CD4-positive, alpha-beta T cell (primary cell): ENCODE measurements at regions not wholly inside any gene's neighbourhood (a gene's known extent, or its start where the extent isn't known, plus 50 kb on each side); places are given as distances from the start of the nearest gene placed in this dataset.

ENCODE experiments used
- ATAC-seq: fragments of 200-7000 bp; cut with Tn5 transposase; one replicate; pipeline ENCODE4 v1.10.0; 2022; ENCODE audit warnings: mild to moderate bottlenecking; ENCODE audit not compliant: poor library complexity
- CTCF ChIA-PET: fragments of 350-600 bp; sonication (Branson Sonifier 250); formaldehyde crosslinking; loops from one replicate; lab custom pipeline; 2021; ENCODE audit warnings: antibody characterized with exemption, inconsistent platforms; lab: Charles Lee
- POLR2A ChIA-PET: fragments of 350-600 bp; sonication (Branson Sonifier 250); formaldehyde crosslinking; loops from one replicate; lab custom pipeline; 2021; ENCODE audit warnings: antibody characterized with exemption, inconsistent platforms; lab: Charles Lee
- DNase-seq, 14 experiments: peaks; one replicate each; pipeline ENCODE4 v3.0.0-alpha.2; 2013 to 2020; ENCODE audit warnings: mixed read lengths in 2 of 14
- H3K27ac ChIP-seq, 2 donors: one replicate each; pipeline versions ENCODE4 v1.5.1 to v1.7.0; 2013; ENCODE audit warnings: low read length in 2 of 2, low read depth in 1 of 2, mild to moderate bottlenecking in 1 of 2
- H3K27me3 ChIP-seq, 2 experiments: 1 replicate in 1 of 2; 2 replicates in 1 of 2; pipeline versions ENCODE4 v1.6.1 to v1.7.0; 2013; ENCODE audit warnings: low read length in 2 of 2, control low read depth in 1 of 2, mild to moderate bottlenecking in 1 of 2, moderate library complexity in 1 of 2; ENCODE audit not compliant: insufficient read depth in 2 of 2, control insufficient read depth in 1 of 2
- H3K36me3 ChIP-seq: one replicate; pipeline ENCODE4 v1.6.1; 2013; ENCODE audit warnings: low read length, control low read depth; ENCODE audit not compliant: insufficient read depth
- H3K4me1 ChIP-seq: one replicate; pipeline ENCODE4 v1.6.1; 2013; ENCODE audit warnings: low read length, control low read depth; ENCODE audit not compliant: insufficient read depth
- H3K4me3 ChIP-seq: one replicate; pipeline ENCODE4 v1.5.1; 2013; ENCODE audit warnings: mild to moderate bottlenecking, low read length, moderate library complexity
- H3K9me3 ChIP-seq, 2 experiments: 1 replicate in 1 of 2; 2 replicates in 1 of 2; pipeline versions ENCODE4 v1.6.1 to v1.7.0; 2013; ENCODE audit warnings: low read length in 2 of 2, mild to moderate bottlenecking in 2 of 2, control low read depth in 1 of 2, moderate library complexity in 1 of 2; ENCODE audit not compliant: control insufficient read depth in 1 of 2, insufficient read depth in 1 of 2
- H3K27ac Mint-ChIP-seq: one replicate; pipeline ENCODE4 v1.8.0; 2020; ENCODE audit warnings: mixed read lengths
- H3K27me3 Mint-ChIP-seq: one replicate; pipeline ENCODE4 v1.8.0; 2021; ENCODE audit warnings: mixed read lengths
- H3K36me3 Mint-ChIP-seq: one replicate; pipeline ENCODE4 v1.8.0; 2021; ENCODE audit warnings: low read depth, mixed read lengths
- H3K4me1 Mint-ChIP-seq: one replicate; pipeline ENCODE4 v1.8.0; 2021; ENCODE audit warnings: low read depth, mixed read lengths
- H3K4me3 Mint-ChIP-seq: one replicate; pipeline ENCODE4 v1.8.0; 2020; ENCODE audit warnings: mild to moderate bottlenecking, mixed read lengths
- H3K9me3 Mint-ChIP-seq: one replicate; pipeline ENCODE4 v1.8.0; 2020; ENCODE audit warnings: mixed read lengths
- CTCF ChIP-seq: fragments of 200-600 bp; IDR thresholded peaks from one replicate; pipeline ENCODE4 v1.8.0; 2022; ENCODE audit warnings: antibody characterized with exemption, mild to moderate bottlenecking
- intact Hi-C, 2 experiments: fragments of 100-400 bp; cut with DNase I in 1 of 2; cut with micrococcal nuclease in 1 of 2; formaldehyde crosslinking; loops; one replicate each; pipeline versions ENCODE4 v1.15.1 to v1.9.0; 2023 to 2025; cut with DNase I, micrococcal nuclease

- no peak for ATAC-seq
- H3K9me3 Mint-ChIP-seq, result no peaks in the 10 kb centered on the region
- H3K4me1 Mint-ChIP-seq, result no peaks in the 10 kb centered on the region
- no peaks in the 10 kb centered on the region for H3K36me3 Mint-ChIP-seq
- Histone ChIP-seq H3K9me3 (no peaks in the 10 kb centered on the region), H3K27me3 (no peaks in the 10 kb centered on the region), H3K27ac (no peak overlapping the region), H3K4me3 (no peak overlapping the region), H3K4me1 (no peaks in the 10 kb centered on the region), H3K36me3 (no peaks in the 10 kb centered on the region)
- ChIA-PET CTCF (no interaction called here), POLR2A (no interaction called here)
- no peak for DNase-seq
- H3K4me3 Mint-ChIP-seq, result no peak overlapping the region
- H3K27ac Mint-ChIP-seq, result no peak overlapping the region
- intact Hi-C loops, result no loop called here
- H3K27me3 Mint-ChIP-seq, result no peaks in the 10 kb centered on the region
- TF ChIP-seq CTCF, result no peak
These were observed 410.0 kb upstream of the CCDC196 start for GRCh38 chr14:66076176-66076575.

GRCh38 chr14:66078006-66078405 lies 408.2 kb upstream of the CCDC196 start:
- Histone ChIP-seq H3K36me3 (no peaks in the 10 kb centered on the region), H3K4me1 (no peaks in the 10 kb centered on the region), H3K27ac (no peak overlapping the region), H3K4me3 (no peak overlapping the region), H3K27me3 (no peaks in the 10 kb centered on the region), H3K9me3 (no peaks in the 10 kb centered on the region)
- intact Hi-C loops, result no loop called here
- POLR2A ChIA-PET, result no interaction called here
- H3K9me3 Mint-ChIP-seq, result no peaks in the 10 kb centered on the region
- CTCF ChIA-PET, result no interaction called here
- no peak overlapping the region for H3K4me3 Mint-ChIP-seq
- H3K27me3 Mint-ChIP-seq, result no peaks in the 10 kb centered on the region
- TF ChIP-seq CTCF, result no peak
- H3K4me1 Mint-ChIP-seq, result no peaks in the 10 kb centered on the region
- DNase-seq (no peak), ATAC-seq (no peak)
- H3K27ac Mint-ChIP-seq, result no peak overlapping the region
- no peaks in the 10 kb centered on the region for H3K36me3 Mint-ChIP-seq

GRCh38 chr14:66081594-66082376 lies 404.4 kb upstream of the CCDC196 start:
- ChIA-PET POLR2A (no interaction called here), CTCF (no interaction called here)
- Histone ChIP-seq H3K36me3 (no peaks in the 10 kb centered on the region), H3K4me1 (no peaks in the 10 kb centered on the region), H3K27me3 (no peaks in the 10 kb centered on the region), H3K27ac (no peak overlapping the region), H3K4me3 (no peak overlapping the region), H3K9me3 (no peaks in the 10 kb centered on the region)
- H3K36me3 Mint-ChIP-seq, result no peaks in the 10 kb centered on the region
- no peak for TF ChIP-seq CTCF
- ATAC-seq (no peak), DNase-seq (no peak)
- H3K9me3 Mint-ChIP-seq, result no peaks in the 10 kb centered on the region
- no peak overlapping the region for H3K27ac Mint-ChIP-seq
- H3K4me1 Mint-ChIP-seq, result no peaks in the 10 kb centered on the region
- H3K27me3 Mint-ChIP-seq, result peaks cover 5% of the 10 kb centered on the region
- intact Hi-C loops, result no loop called here
- H3K4me3 Mint-ChIP-seq, result no peak overlapping the region
